CD1c-positive myeloid dendritic cell (primary cell): ENCODE measurements at regions not wholly inside any gene's neighbourhood (a gene's known extent, or its start where the extent isn't known, plus 50 kb on each side); places are given as distances from the start of the nearest gene placed in this dataset.

ENCODE experiments used
- DNase-seq: peaks from one replicate; pipeline ENCODE4 v3.0.0-alpha.2; 2016; ENCODE audit errors: extremely low spot score

DNA sequence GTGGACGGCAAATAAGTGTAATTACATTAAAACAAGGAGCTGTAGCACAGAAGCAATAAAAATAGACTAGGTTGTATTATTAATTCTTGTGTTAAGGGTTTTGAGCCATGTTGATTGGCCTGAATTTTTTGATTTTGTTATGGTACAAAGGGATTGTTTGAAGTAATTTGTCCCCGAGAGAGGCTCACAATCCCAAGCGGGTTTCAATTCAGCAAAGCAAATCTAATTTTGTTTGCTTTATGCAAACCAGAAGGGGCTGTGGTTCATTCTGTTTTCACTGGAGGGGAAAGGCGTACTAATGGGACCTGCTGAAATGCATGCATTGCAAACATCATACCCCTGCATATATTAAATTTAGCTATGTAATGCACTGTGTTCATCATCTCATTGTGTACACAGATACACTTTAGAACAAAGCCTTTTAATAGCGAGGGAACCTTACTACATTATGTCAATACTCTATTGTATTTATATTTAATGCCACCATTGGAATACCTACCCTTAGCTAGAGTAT, 379.5 kb upstream of the POU3F2 start:
- no peak for DNase-seq

DNA sequence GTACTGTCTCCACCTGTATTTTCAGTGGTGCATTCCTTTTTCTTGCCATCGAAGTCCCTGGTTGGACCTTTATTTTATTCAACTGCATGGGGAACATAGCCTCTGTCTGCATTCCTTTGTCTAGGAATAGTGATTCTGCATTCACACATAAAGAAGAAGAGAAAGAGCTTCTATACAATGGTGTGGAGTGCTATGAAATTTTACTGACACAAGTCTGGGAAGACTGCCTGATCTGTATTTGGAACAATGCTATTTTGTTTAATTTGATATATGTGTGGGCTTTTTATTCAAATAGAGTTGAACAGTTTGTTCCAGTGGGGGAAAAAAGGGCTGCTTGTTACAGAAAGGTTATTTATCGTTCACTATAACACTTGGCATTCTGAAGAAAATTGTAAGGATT, 375.7 kb upstream of the POU3F2 start:
- no peak for DNase-seq

GRCh38 chr6:98463038-98464000, 371.1 kb upstream of the POU3F2 start:
- DNase-seq = no peak

- no peak for DNase-seq
These were observed 367.3 kb upstream of the POU3F2 start for GRCh38 chr6:98467091-98467490.

- no peak for DNase-seq
These were observed 366.5 kb upstream of the POU3F2 start for GRCh38 chr6:98467902-98468301.

- no peak for DNase-seq
These were observed 365.2 kb upstream of the POU3F2 start for GRCh38 chr6:98469141-98469540.

DNA sequence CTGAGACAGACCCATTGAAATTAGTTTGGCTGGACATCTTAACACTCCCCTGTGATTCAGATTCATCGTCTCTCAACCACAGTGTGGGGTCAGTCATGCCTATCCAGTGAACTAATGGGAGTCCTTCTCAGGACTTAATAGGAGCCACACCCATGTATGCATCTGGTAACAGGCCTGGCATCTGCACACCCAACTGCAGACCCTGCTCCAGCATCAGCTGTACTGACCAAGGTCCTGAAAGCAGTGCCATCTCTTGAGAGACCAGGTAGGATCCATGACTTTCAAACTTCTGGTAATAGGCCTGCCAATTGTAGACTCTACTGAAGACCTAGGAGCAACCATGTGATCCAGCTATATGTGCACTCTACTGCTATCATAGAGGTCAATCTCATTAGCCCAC, 363.6 kb upstream of the POU3F2 start:
- no peak for DNase-seq

DNA sequence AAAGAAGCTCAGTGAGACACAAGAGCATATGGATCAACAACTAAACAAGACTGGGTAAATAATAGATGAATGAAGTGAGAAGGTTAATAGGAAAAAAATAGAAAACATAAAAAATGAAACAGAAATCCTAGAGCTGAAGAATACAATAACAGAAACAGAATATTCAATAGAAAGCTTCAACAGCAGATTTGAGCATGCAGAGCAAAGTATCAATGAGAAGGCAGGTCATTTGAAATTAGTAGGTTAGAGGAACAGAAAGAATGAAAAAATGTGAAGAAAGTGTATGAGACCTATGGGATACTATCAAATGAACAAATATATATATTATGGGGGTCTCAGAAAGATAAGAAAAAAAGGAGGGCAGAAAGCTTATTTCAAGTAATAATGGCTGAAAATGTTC, 362.9 kb upstream of the POU3F2 start:
- no peak for DNase-seq

- DNase-seq = no peak
These were observed 357.1 kb upstream of the POU3F2 start for GRCh38 chr6:98477231-98477630.

- no peak for DNase-seq
These were observed 349.7 kb upstream of the POU3F2 start for GRCh38 chr6:98484696-98485095.

DNA sequence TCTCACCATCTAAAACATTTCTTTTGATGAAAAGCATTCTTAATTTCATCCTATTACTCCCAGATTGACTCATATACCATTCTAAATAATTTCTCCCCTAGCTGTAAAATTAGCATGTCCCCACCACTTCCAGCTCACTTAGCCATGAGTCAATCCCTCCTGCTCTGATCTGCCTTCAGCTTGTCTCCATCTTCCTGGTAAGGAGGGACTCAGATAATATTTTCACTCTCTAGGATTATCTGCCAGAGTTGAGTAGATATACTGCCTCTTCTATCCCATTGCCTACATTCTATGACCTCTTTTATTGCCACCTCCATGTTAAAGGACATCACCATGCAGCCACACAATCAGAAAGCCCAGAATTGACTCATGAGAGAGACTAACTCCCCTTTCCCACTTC, 348.8 kb upstream of the POU3F2 start:
- DNase-seq = no peak

DNA sequence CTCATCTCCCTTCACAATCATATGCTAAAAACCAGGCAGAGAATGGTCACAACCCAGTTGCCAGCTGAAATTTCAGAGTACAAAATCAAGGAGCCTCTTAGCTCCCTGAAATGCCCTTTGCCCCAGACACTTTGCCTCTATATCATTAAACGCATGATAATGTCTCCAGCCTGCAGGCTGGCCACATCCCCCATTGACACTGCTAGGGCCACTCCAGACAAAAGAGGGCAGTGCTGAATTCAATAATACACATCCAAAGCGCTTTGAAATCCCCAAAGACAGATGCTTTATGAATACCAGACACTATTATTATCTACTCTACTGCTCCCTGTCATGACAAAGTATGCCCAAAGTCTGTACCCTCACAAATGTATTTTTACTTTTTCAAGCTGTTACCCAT, 348.3 kb upstream of the POU3F2 start:
- DNase-seq = no peak

DNA sequence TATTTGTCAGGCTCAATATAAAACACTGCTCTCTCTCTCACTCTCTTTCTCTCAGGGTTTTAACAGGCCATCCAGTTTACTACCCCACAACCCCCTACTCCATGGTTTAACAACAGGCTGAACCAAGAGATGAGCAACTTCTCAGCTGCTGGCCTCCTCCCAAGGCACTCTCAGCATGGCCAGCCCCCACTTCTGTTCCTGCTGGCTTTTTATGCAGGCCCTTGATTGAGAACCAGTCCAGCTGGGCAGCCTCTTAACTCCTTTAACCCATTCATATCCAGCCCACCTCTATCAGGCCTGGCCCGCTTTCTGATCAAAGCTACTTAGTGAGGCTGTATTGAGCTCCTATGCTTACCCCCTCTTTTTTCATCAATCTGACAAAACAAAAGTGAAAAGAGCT, 346.8 kb upstream of the POU3F2 start:
- no peak for DNase-seq

GRCh38 chr6:98498144-98498775, 336.1 kb upstream of the POU3F2 start:
- no peak for DNase-seq

- no peak for DNase-seq
These were observed 335.5 kb upstream of the POU3F2 start for GRCh38 chr6:98498866-98499265.

- no peak for DNase-seq
These were observed 320.2 kb upstream of the POU3F2 start for GRCh38 chr6:98514073-98514720.

DNA sequence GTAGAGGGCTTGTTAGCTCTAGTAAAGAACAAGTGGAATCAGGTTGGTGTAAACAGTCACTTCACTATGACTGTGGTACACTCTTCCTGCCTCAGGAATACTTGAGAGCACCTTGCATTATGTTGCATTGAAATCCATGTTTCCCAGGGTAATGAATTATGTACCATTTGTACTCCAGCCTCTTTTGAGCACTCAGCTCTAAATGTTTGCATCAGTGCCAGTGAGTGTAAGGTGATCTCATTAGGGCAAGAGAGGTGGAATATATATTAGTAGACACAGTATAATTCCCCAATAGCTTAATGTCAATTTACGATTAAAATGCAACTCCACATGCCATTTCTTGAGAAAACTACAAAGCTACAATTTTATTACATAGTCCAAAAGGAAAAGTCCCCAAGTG, 319.6 kb upstream of the POU3F2 start:
- DNase-seq = no peak

GRCh38 chr6:98516206-98516605, 318.2 kb upstream of the POU3F2 start:
- DNase-seq = no peak

- DNase-seq = no peak
These were observed 317.5 kb upstream of the POU3F2 start for GRCh38 chr6:98516866-98517265.

DNA sequence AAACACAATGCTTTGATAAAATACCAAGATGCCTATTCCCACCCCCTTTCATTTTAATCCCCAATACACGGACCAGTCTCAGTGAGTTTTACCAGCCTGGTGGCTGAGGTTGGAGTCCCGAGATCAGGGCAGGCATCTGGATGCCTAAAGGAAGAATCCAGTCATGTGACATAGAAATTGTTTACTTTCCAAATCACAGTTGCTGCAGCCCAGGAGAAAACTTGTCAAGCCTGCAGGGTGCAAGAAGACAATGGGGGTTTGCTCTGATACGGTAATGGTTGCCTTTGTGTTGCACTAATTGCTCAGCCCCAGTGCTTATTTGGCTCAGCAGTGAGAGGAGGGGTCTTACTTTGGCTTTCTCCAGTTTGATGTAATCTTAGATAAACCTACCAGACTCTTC, 308.5 kb upstream of the POU3F2 start:
- no peak for DNase-seq

DNA sequence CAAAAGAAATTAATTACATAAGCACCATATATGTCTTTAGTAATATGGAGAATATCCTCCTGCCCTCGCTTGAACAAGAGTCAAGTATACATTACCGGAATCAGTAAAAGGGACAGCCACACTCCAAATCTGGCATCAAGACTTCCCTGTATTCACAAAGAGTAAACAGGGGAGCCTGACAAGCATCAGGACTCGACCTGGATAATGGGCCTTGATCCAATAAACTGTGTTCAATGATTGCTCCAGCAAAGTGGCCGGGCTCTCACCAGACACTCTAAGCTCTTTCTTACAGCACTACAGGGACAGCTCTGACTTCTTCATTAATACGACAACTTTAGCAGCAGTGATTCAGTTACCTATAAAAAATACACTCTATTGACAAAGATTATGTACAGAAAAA, 307.9 kb upstream of the POU3F2 start:
- DNase-seq = no peak

DNA sequence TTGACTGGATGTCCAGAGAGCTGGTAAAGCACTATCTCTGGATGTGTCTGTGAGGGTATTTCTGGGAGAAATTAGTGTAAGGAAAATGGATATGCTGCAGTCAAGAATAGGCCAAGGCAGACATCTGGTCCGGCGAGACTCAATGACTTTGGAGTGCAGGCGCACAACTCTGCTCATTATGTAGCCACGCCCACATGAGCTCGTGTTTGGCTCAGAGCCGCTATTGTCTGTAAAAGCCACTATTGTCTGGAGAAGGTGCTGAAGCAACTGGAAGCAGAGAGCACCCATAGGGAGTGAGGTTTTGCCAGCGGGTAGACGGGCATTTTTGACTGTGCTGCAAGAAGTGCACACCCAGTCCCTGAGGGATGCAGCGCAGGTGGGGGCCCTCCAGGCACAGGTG, 305.0 kb upstream of the POU3F2 start:
- DNase-seq = no peak

GRCh38 chr6:98530732-98531131, 303.6 kb upstream of the POU3F2 start:
- DNase-seq = no peak
